ENCODE measurements at regions not wholly inside any gene's neighbourhood (a gene's known extent, or its start where the extent isn't known, plus 50 kb on each side); places are given as distances from the start of the nearest gene placed in this dataset.

GRCh38 chr15:88985547-88986393, 72.6 kb upstream of the MFGE8 start:
- no peaks in the 10 kb centered on the region for H3K27me3 ChIP-seq
- intact Hi-C loops (cut with DNase I; ENCODE audit: low total_unique reads) = no loop called here
- no peak for TF ChIP-seq CTCF (IDR thresholded peaks at IDR 0.05)
- H3K36me3 ChIP-seq = no peaks in the 10 kb centered on the region
- H3K9me3 ChIP-seq = no peaks in the 10 kb centered on the region
- no peak for DNase-seq
- peaks cover 0 to 16% (median 14%) of the 10 kb centered on the region in 4 donors for H3K4me1 ChIP-seq
- no peak overlapping the region for H3K27ac ChIP-seq
- no peak overlapping the region for H3K4me3 ChIP-seq

- H3K36me3 ChIP-seq = no peaks in the 10 kb centered on the region
- peaks cover 0 to 11% (median 9%) of the 10 kb centered on the region in 4 donors for H3K4me1 ChIP-seq
- H3K27ac ChIP-seq = no peak overlapping the region
- no peaks in the 10 kb centered on the region for H3K27me3 ChIP-seq
- no peak for DNase-seq
- no peaks in the 10 kb centered on the region for H3K9me3 ChIP-seq
- no peak overlapping the region for H3K4me3 ChIP-seq
- no peak for TF ChIP-seq CTCF (IDR thresholded peaks at IDR 0.05)
- intact Hi-C loops (cut with DNase I; ENCODE audit: low total_unique reads) = no loop called here
Measured at GRCh38 chr15:88986949-88987590, 73.9 kb upstream of the MFGE8 start.

- no peaks in the 10 kb centered on the region for H3K9me3 ChIP-seq
- no peak for TF ChIP-seq CTCF (IDR thresholded peaks at IDR 0.05)
- H3K27ac ChIP-seq = no peak overlapping the region
- H3K4me3 ChIP-seq = no peak overlapping the region
- H3K36me3 ChIP-seq = no peaks in the 10 kb centered on the region
- peaks cover 0 to 6% (median 4%) of the 10 kb centered on the region in 4 donors for H3K4me1 ChIP-seq
- no peaks in the 10 kb centered on the region for H3K27me3 ChIP-seq
- DNase-seq = no peak
- intact Hi-C loops (cut with DNase I; ENCODE audit: low total_unique reads) = no loop called here
Measured at GRCh38 chr15:88987591-88987933, 74.4 kb upstream of the MFGE8 start.

- H3K36me3 ChIP-seq = no peaks in the 10 kb centered on the region
- TF ChIP-seq CTCF (IDR thresholded peaks at IDR 0.05) = no peak
Measured at GRCh38 chr15:88987934-88988671, 74.9 kb upstream of the MFGE8 start.

GRCh38 chr15:88989578-88989977, 76.4 kb upstream of the MFGE8 start:
- TF ChIP-seq CTCF (IDR thresholded peaks at IDR 0.05) = no peak
- Histone ChIP-seq H3K4me1 (no peaks in the 10 kb centered on the region), H3K9me3 (no peaks in the 10 kb centered on the region), H3K36me3 (no peaks in the 10 kb centered on the region), H3K27ac (no peak overlapping the region), H3K27me3 (no peaks in the 10 kb centered on the region), H3K4me3 (no peak overlapping the region)
- intact Hi-C loops (cut with DNase I; ENCODE audit: low total_unique reads) = no loop called here
- DNase-seq = no peak

More at GRCh38 chr15:88987934-88988671, 74.9 kb upstream of the MFGE8 start:
- Histone ChIP-seq H3K4me1 (peaks cover 0 to under 1% (median 0%) of the 10 kb centered on the region in 4 donors), H3K9me3 (no peaks in the 10 kb centered on the region), H3K4me3 (no peak overlapping the region), H3K27ac (no peak overlapping the region), H3K27me3 (no peaks in the 10 kb centered on the region)
- DNase-seq = no peak
- intact Hi-C loops (cut with DNase I; ENCODE audit: low total_unique reads) = no loop called here

Data from tibial artery (tissue), 4 donors.